OCI-LY3 (cell line): ENCODE measurements at regions not wholly inside any gene's neighbourhood (a gene's known extent, or its start where the extent isn't known, plus 50 kb on each side); places are given as distances from the start of the nearest gene placed in this dataset.
A peak's percentile ranks its signal among the peaks of the same experiment; 100 is the strongest.

Experiments
- H2AFZ ChIP-seq: fragments of 200-600, 300-600 bp; shearing (Covaris generic); 2 replicates; pipeline ENCODE4 v1.6.0; 2014; ENCODE audit warnings: antibody characterized with exemption, low read depth, low read length
- H3K27ac ChIP-seq: fragments of 200-600, 300-600 bp; sonication (generic); 2 replicates; pipeline ENCODE4 v1.5.1; 2014; ENCODE audit warnings: mild to moderate bottlenecking, low read length, moderate library complexity, mixed read lengths
- H3K27me3 ChIP-seq: fragments of 200-600, 300-600 bp; sonication (generic); 2 replicates; pipeline ENCODE4 v1.6.1; 2014; ENCODE audit warnings: low read depth, low read length, mixed read lengths
- H3K36me3 ChIP-seq: fragments of 200-600, 300-600 bp; sonication (generic); replicated peaks from 2 replicates; pipeline ENCODE3; 2014; ENCODE audit warnings: low read depth, low read length, mixed read lengths
- H3K4me1 ChIP-seq: fragments of 300-600, 200-600 bp; sonication (generic); 2 replicates; pipeline ENCODE4 v1.6.1; 2014; ENCODE audit warnings: low read length, mixed read lengths
- H3K4me2 ChIP-seq: fragments of 200-600, 300-600 bp; sonication (generic); 2 replicates; pipeline ENCODE4 v1.6.1; 2014; ENCODE audit warnings: low read length, mixed read lengths
- H3K4me3 ChIP-seq: fragments of 300-600, 200-600 bp; sonication (generic); 2 replicates; pipeline ENCODE4 v1.5.1; 2014; ENCODE audit warnings: antibody characterized with exemption, mild to moderate bottlenecking, low read length, moderate library complexity
- H3K79me2 ChIP-seq: fragments of 300-600, 200-600 bp; shearing (Covaris generic); 2 replicates; pipeline ENCODE4 v1.6.1; 2014; ENCODE audit warnings: mild to moderate bottlenecking, low read length, mixed read lengths
- H3K9ac ChIP-seq: fragments of 300-600, 200-600 bp; shearing (Covaris generic); 2 replicates; pipeline ENCODE4 v1.6.0; 2014; ENCODE audit warnings: mild to moderate bottlenecking, low read length, moderate library complexity
- H3K9me3 ChIP-seq: fragments of 200-600, 300-600 bp; shearing (Covaris generic); 2 replicates; pipeline ENCODE4 v1.6.1; 2014; ENCODE audit warnings: low read length, mixed read lengths; ENCODE audit not compliant: insufficient read depth
- H4K20me1 ChIP-seq: fragments of 200-600, 300-600 bp; sonication (generic); 2 replicates; pipeline ENCODE4 v1.6.1; 2016; ENCODE audit warnings: low read length, mixed read lengths; ENCODE audit not compliant: insufficient read depth
- CTCF ChIP-seq: fragments of 200-600, 300-600 bp; sonication (generic); IDR thresholded peaks from 2 replicates; pipeline ENCODE4 v1.5.1; 2014; ENCODE audit warnings: antibody characterized with exemption, low read length, low read depth
- EZH2phosphoT487 ChIP-seq: fragments of 200-600 bp; shearing (Covaris generic); IDR thresholded peaks from 2 replicates; pipeline ENCODE4 v1.6.1; 2018; ENCODE audit warnings: antibody characterized with exemption, mixed run types, low read depth

GRCh38 chr2:54394392-54394791 is 61.7 kb upstream of the SPTBN1 start:
- H3K9ac ChIP-seq, result no peak overlapping the region
- H3K9me3 ChIP-seq, result no peaks in the 10 kb centered on the region
- peak overlapping the region; percentile 42 for H3K4me2 ChIP-seq
- no peaks in the 10 kb centered on the region for H3K27me3 ChIP-seq
- H3K4me3 ChIP-seq, result peak overlapping the region; percentile 32; the same call in 1 of the 2 replicates
- peak overlapping the region; percentile 88 for H2AFZ ChIP-seq
- H3K79me2 ChIP-seq, result no peaks in the 10 kb centered on the region
- H3K4me1 ChIP-seq, result peaks cover 8% of the 10 kb centered on the region
- TF ChIP-seq EZH2phosphoT487 (no peak), CTCF (no peak)
- H4K20me1 ChIP-seq, result no peaks in the 10 kb centered on the region
- H3K36me3 ChIP-seq, result no peaks in the 10 kb centered on the region
- H3K27ac ChIP-seq, result no peak overlapping the region

GRCh38 chr2:54396107-54396506 is 60.0 kb upstream of the SPTBN1 start:
- H3K36me3 ChIP-seq, result no peaks in the 10 kb centered on the region

GRCh38 chr2:54396798-54397197 is 59.3 kb upstream of the SPTBN1 start:
- H3K4me3 ChIP-seq, result no peak overlapping the region
- TF ChIP-seq EZH2phosphoT487, result no peak
- TF ChIP-seq CTCF, result no peak

More at GRCh38 chr2:54396107-54396506, 60.0 kb upstream of the SPTBN1 start:
- Histone ChIP-seq H3K9ac (no peak overlapping the region), H3K4me3 (no peak overlapping the region), H3K79me2 (no peaks in the 10 kb centered on the region), H3K4me1 (peaks cover 8% of the 10 kb centered on the region), H3K27ac (no peak overlapping the region), H3K4me2 (no peak overlapping the region), H2AFZ (no peak overlapping the region), H3K27me3 (no peaks in the 10 kb centered on the region), H3K9me3 (no peaks in the 10 kb centered on the region), H4K20me1 (no peaks in the 10 kb centered on the region)
- TF ChIP-seq CTCF, result no peak
- TF ChIP-seq EZH2phosphoT487, result no peak

GRCh38 chr2:54397426-54397825 is 58.7 kb upstream of the SPTBN1 start:
- no peak for TF ChIP-seq EZH2phosphoT487
- TF ChIP-seq CTCF, result no peak
- no peak overlapping the region for H2AFZ ChIP-seq

More at GRCh38 chr2:54396798-54397197, 59.3 kb upstream of the SPTBN1 start:
- H3K36me3 ChIP-seq, result no peaks in the 10 kb centered on the region
- H3K4me2 ChIP-seq, result no peak overlapping the region
- no peaks in the 10 kb centered on the region; the same call in 1 of the 2 replicates for H3K27me3 ChIP-seq
- H3K79me2 ChIP-seq, result no peaks in the 10 kb centered on the region
- no peaks in the 10 kb centered on the region for H4K20me1 ChIP-seq
- H3K9me3 ChIP-seq, result no peaks in the 10 kb centered on the region
- H3K9ac ChIP-seq, result no peak overlapping the region
- H2AFZ ChIP-seq, result no peak overlapping the region
- no peak overlapping the region for H3K27ac ChIP-seq
- H3K4me1 ChIP-seq, result peaks cover 8% of the 10 kb centered on the region

More at GRCh38 chr2:54397426-54397825, 58.7 kb upstream of the SPTBN1 start:
- no peaks in the 10 kb centered on the region for H3K79me2 ChIP-seq
- H3K4me1 ChIP-seq, result peaks cover 8% of the 10 kb centered on the region
- H3K36me3 ChIP-seq, result no peaks in the 10 kb centered on the region
- no peak overlapping the region for H3K9ac ChIP-seq
- H3K9me3 ChIP-seq, result no peaks in the 10 kb centered on the region
- H4K20me1 ChIP-seq, result no peaks in the 10 kb centered on the region
- no peak overlapping the region for H3K27ac ChIP-seq
- H3K4me2 ChIP-seq, result no peak overlapping the region
- no peak overlapping the region for H3K4me3 ChIP-seq
- H3K27me3 ChIP-seq, result no peaks in the 10 kb centered on the region; the same call in 1 of the 2 replicates
